HCT116 (cell line): ENCODE measurements at regions not wholly inside any gene's neighbourhood (a gene's known extent, or its start where the extent isn't known, plus 50 kb on each side); places are given as distances from the start of the nearest gene placed in this dataset.

Experiments
- ATAC-seq: fragments of 200-7000 bp; cut with Tn5 transposase; 2 replicates; pipeline ENCODE4 v1.9.1; 2020; ENCODE audit warnings: mild to moderate bottlenecking, moderate library complexity
- BruUV-seq: library from RNA; stranded (reverse); fragments of 400-500 nt; replicated peaks from 2 replicates; lab custom pipeline; 2021; lab: Mats Ljungman, UMichigan
- CTCF ChIA-PET: fragments of 300-600 bp; sonication (Branson Sonifier 250); formaldehyde crosslinking; loops from one replicate; lab custom pipeline; 2021; ENCODE audit warnings: antibody characterized with exemption; lab: Charles Lee
- POLR2A ChIA-PET: fragments of 300-600, 350-600 bp; sonication (Branson Sonifier 250); formaldehyde crosslinking; loops from one replicate; lab custom pipeline; 2021; ENCODE audit warnings: antibody characterized with exemption; lab: Charles Lee
- RAD21 ChIA-PET, 2 experiments: fragments of 300-600 bp; sonication (Branson Sonifier 250); formaldehyde crosslinking; loops; one replicate each; lab custom pipeline; 2023; ENCODE audit warnings: low total read pairs in 2 of 2; ENCODE audit not compliant: uncharacterized antibody in 2 of 2, unreplicated experiment in 2 of 2, low non-redundant PET in 1 of 2; lab: Charles Lee
- DNase-seq: peaks from one replicate; pipeline ENCODE4 v3.0.0-alpha.2; 2010; ENCODE audit warnings: low read depth, low spot score
- H2AFZ ChIP-seq: fragments of 200-600 bp; shearing (Covaris generic), sonication (generic); 2 replicates; pipeline ENCODE4 v1.6.1; 2017; ENCODE audit warnings: low read depth, mixed run types, mixed read lengths, antibody characterized with exemption, low read length; ENCODE audit not compliant: poor library complexity, severe bottlenecking
- H3K27ac ChIP-seq: 2 replicates; pipeline ENCODE4 v1.5.1; 2012; ENCODE audit warnings: low read depth, low read length
- H3K27me3 ChIP-seq: fragments of 200-600 bp; sonication (generic); 2 replicates; pipeline ENCODE4 v1.6.1; 2016; ENCODE audit warnings: mixed run types, low read length, mixed read lengths; ENCODE audit not compliant: insufficient read depth
- H3K36me3 ChIP-seq, 2 experiments: fragments of 200-500 bp in 1 of 2; fragments of 200-600 bp in 1 of 2; sonication (Bioruptor generic) in 1 of 2; sonication (generic) in 1 of 2; 2 replicates each; pipeline versions ENCODE4 v1.5.1 to v1.6.1; 2014 to 2016; ENCODE audit warnings: low read length in 2 of 2, inconsistent platforms in 1 of 2, mixed read lengths in 1 of 2, mixed run types in 1 of 2; ENCODE audit not compliant: insufficient read depth in 2 of 2, control insufficient read depth in 1 of 2
- H3K4me1 ChIP-seq, 2 experiments: fragments of 200-600 bp in 1 of 2; sonication (generic) in 1 of 2; 2 replicates each; pipeline versions ENCODE4 v1.5.1 to v1.6.1; 2012 to 2017; ENCODE audit warnings: low read length in 2 of 2, inconsistent platforms in 1 of 2, mild to moderate bottlenecking in 1 of 2, mixed read lengths in 1 of 2, mixed run types in 1 of 2, moderate library complexity in 1 of 2; ENCODE audit not compliant: insufficient read depth in 2 of 2, control insufficient read depth in 1 of 2
- H3K4me2 ChIP-seq: fragments of 200-600 bp; sonication (generic); 2 replicates; pipeline ENCODE4 v1.6.1; 2017; ENCODE audit warnings: mixed run types, low read length, mixed read lengths
- H3K4me3 ChIP-seq, 2 experiments: fragments of 200-600 bp in 1 of 2; sonication (generic) in 1 of 2; replicated peaks in 1 of 2; 2 replicates each; pipeline ENCODE4 v1.5.1; 2011 to 2016; ENCODE audit warnings: low read length in 2 of 2, control low read depth in 1 of 2, low read depth in 1 of 2, mild to moderate bottlenecking in 1 of 2, mixed read lengths in 1 of 2, mixed run types in 1 of 2
- H3K79me2 ChIP-seq: fragments of 200-600 bp; sonication (generic); 2 replicates; pipeline ENCODE4 v1.6.1; 2017; ENCODE audit warnings: mild to moderate bottlenecking, mixed run types, low read length, moderate library complexity, mixed read lengths; ENCODE audit not compliant: insufficient read depth
- H3K9ac ChIP-seq: fragments of 200-600 bp; sonication (generic); 2 replicates; pipeline ENCODE4 v1.6.1; 2016; ENCODE audit warnings: low read length, mixed read lengths
- H3K9me2 ChIP-seq: fragments of 200-600 bp; sonication (generic), shearing (Covaris generic); 2 replicates; pipeline ENCODE4 v1.6.1; 2017; ENCODE audit warnings: mixed run types, mild to moderate bottlenecking, moderate library complexity; ENCODE audit not compliant: insufficient read depth
- H3K9me3 ChIP-seq, 2 experiments: fragments of 200-500 bp in 1 of 2; fragments of 200-600 bp in 1 of 2; sonication (Bioruptor generic) in 1 of 2; sonication (generic) in 1 of 2; 2 replicates each; pipeline ENCODE4 v1.6.1; 2014 to 2017; ENCODE audit warnings: low read length in 2 of 2, mixed read lengths in 2 of 2, inconsistent platforms in 1 of 2, low read depth in 1 of 2, mild to moderate bottlenecking in 1 of 2, mixed run types in 1 of 2, moderate library complexity in 1 of 2; ENCODE audit not compliant: control insufficient read depth in 1 of 2, insufficient read depth in 1 of 2
- H4K20me1 ChIP-seq: fragments of 200-600 bp; sonication (generic), shearing (Covaris generic); 2 replicates; pipeline ENCODE4 v1.6.1; 2017; ENCODE audit warnings: mixed run types, mild to moderate bottlenecking, moderate library complexity; ENCODE audit not compliant: insufficient read depth
- CEBPB ChIP-seq: IDR thresholded peaks from 2 replicates; pipeline ENCODE4 v1.6.1; 2012; ENCODE audit warnings: low read depth
- EGR1 ChIP-seq: IDR thresholded peaks from 2 replicates; pipeline ENCODE4 v1.6.1; 2012; ENCODE audit warnings: low read depth
- ELF1 ChIP-seq: IDR thresholded peaks from 2 replicates; pipeline ENCODE4 v1.6.1; 2012; ENCODE audit warnings: low read depth, borderline replicate concordance
- EZH2 ChIP-seq: fragments of 200-600 bp; sonication (generic); IDR thresholded peaks from 2 replicates; pipeline ENCODE4 v1.6.1; 2017; ENCODE audit warnings: antibody characterized with exemption, mixed run types
- EZH2phosphoT487 ChIP-seq: fragments of 200-600 bp; IDR thresholded peaks from 2 replicates; pipeline ENCODE4 v1.6.1; 2018; ENCODE audit warnings: antibody characterized with exemption, borderline replicate concordance
- JUND ChIP-seq: IDR thresholded peaks from 2 replicates; pipeline ENCODE4 v1.6.1; 2012
- POLR2A ChIP-seq: IDR thresholded peaks from 2 replicates; pipeline ENCODE4 v1.7.0; 2011; ENCODE audit warnings: borderline replicate concordance; ENCODE audit not compliant: insufficient read depth, insufficient read length; ENCODE audit errors: extremely low read depth
- POLR2AphosphoS5 ChIP-seq: IDR thresholded peaks from 2 replicates; pipeline ENCODE4 v1.6.1; 2011; ENCODE audit warnings: mild to moderate bottlenecking, low read depth, low read length, moderate library complexity
- RAD21 ChIP-seq: IDR thresholded peaks from 2 replicates; pipeline ENCODE4 v1.6.1; 2012; ENCODE audit warnings: low read depth, mild to moderate bottlenecking
- SIN3A ChIP-seq: IDR thresholded peaks from 2 replicates; pipeline ENCODE4 v1.6.1; 2012; ENCODE audit warnings: low read depth
- SP1 ChIP-seq: IDR thresholded peaks from 2 replicates; pipeline ENCODE4 v1.6.1; 2012; ENCODE audit warnings: low read depth
- YY1 ChIP-seq: IDR thresholded peaks from 2 replicates; pipeline ENCODE4 v1.6.1; 2011; ENCODE audit warnings: low read length, low read depth, moderate library complexity, mild to moderate bottlenecking; ENCODE audit not compliant: insufficient replicate concordance; ENCODE audit errors: extremely low read depth
- ZFX ChIP-seq: fragments of 450-650 bp; IDR thresholded peaks from 2 replicates; pipeline ENCODE4 v1.6.1; 2017
- ZNF274 ChIP-seq: fragments of 200-500 bp; sonication (Bioruptor generic); IDR thresholded peaks from 2 replicates; pipeline ENCODE4 v1.6.1; 2014; ENCODE audit warnings: mild to moderate bottlenecking, low read depth, low read length, inconsistent platforms
- intact Hi-C: fragments of 100-400 bp; cut with micrococcal nuclease; formaldehyde crosslinking; loops from 2 replicates; pipeline ENCODE4 v1.10.0; 2022
- TF ChIP-seq, protein P1 (sequence below): IDR thresholded peaks from 2 replicates; pipeline ENCODE4 v1.6.1; 2012
- TF ChIP-seq, protein P2 (sequence below): IDR thresholded peaks from 2 replicates; pipeline ENCODE4 v1.6.1; 2012; ENCODE audit warnings: low read depth
- TF ChIP-seq, protein P3 (sequence below): IDR thresholded peaks from 2 replicates; pipeline ENCODE4 v1.6.1; 2011; ENCODE audit warnings: mild to moderate bottlenecking, low read length, moderate library complexity; ENCODE audit not compliant: insufficient replicate concordance; ENCODE audit errors: extremely low read depth
- TF ChIP-seq, protein P4 (sequence below), 3 experiments: fragments of 200-600 bp in 1 of 3; sonication (generic) in 1 of 3; IDR thresholded peaks in 2 of 3; conservative IDR thresholded peaks in 1 of 3; 2 replicates each; pipeline ENCODE4 v1.5.1; 2012 to 2017; ENCODE audit warnings: low read depth in 2 of 3, low read length in 2 of 3, antibody characterized with exemption in 1 of 3, borderline replicate concordance in 1 of 3, control low read depth in 1 of 3, mild to moderate bottlenecking in 1 of 3, mixed read lengths in 1 of 3, mixed run types in 1 of 3, moderate library complexity in 1 of 3; ENCODE audit not compliant: insufficient read depth in 1 of 3
- TF ChIP-seq, protein P5 (sequence below): IDR thresholded peaks from 2 replicates; pipeline ENCODE4 v1.6.1; 2012

DNA sequence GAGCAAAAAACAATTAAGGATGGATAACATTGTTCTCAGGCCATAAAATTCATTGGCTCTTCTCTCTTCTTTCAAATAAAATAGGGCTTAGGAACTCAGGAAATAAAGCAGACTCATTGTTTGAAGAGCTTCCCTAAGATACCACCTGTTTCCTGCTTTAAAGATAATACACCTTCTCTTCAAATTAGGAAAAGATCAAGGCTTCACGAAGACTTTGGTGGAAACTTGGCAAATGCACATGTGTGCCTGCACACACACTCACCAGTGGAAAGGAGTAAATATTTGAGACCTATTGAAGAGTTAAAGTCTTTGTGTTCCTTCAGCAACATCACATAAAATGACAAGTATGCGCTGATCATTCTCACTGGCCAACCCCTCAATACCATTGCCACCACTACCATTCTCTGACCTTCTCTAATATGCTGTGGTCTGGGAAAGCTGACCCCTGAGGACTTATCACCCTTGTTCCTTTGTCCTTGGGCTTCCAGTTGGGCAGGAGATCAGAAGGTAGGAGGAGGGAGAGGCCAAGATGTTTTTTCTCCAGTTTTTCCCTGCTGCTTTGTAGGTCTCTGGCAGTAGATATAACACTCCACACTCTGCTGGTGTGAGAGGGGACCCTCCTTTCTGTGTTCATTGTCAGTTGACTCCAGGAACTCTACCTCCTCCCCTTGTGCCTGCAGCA is 53.5 kb upstream of the SPOPL start:
- Histone ChIP-seq H3K36me3 (no peaks in the 10 kb centered on the region), H3K27me3 (no peaks in the 10 kb centered on the region), H3K27ac (no peak overlapping the region), H3K4me1 (no peaks in the 10 kb centered on the region), H4K20me1 (no peaks in the 10 kb centered on the region), H3K4me2 (no peak overlapping the region), H3K9ac (no peak overlapping the region), H3K79me2 (no peaks in the 10 kb centered on the region), H3K4me3 (no peak overlapping the region), H3K9me2 (no peaks in the 10 kb centered on the region), H2AFZ (no peak overlapping the region), H3K9me3 (no peaks in the 10 kb centered on the region)
- RAD21 ChIA-PET = no interaction called here
- intact Hi-C loops = no loop called here
- no TSS peak for BruUV-seq
- CTCF ChIA-PET = no interaction called here
- POLR2A ChIA-PET = no interaction called here
- ATAC-seq (no peak), DNase-seq (no peak)
- no peak for TF ChIP-seq YY1
- TF ChIP-seq ZFX = no peak
- no peak for TF ChIP-seq JUND
- no peak for TF ChIP-seq EZH2phosphoT487
- TF ChIP-seq EZH2 = no peak
- no peak for TF ChIP-seq ELF1
- TF ChIP-seq, protein P1, sequence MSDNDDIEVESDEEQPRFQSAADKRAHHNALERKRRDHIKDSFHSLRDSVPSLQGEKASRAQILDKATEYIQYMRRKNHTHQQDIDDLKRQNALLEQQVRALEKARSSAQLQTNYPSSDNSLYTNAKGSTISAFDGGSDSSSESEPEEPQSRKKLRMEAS = no peak
- TF ChIP-seq, protein P2, sequence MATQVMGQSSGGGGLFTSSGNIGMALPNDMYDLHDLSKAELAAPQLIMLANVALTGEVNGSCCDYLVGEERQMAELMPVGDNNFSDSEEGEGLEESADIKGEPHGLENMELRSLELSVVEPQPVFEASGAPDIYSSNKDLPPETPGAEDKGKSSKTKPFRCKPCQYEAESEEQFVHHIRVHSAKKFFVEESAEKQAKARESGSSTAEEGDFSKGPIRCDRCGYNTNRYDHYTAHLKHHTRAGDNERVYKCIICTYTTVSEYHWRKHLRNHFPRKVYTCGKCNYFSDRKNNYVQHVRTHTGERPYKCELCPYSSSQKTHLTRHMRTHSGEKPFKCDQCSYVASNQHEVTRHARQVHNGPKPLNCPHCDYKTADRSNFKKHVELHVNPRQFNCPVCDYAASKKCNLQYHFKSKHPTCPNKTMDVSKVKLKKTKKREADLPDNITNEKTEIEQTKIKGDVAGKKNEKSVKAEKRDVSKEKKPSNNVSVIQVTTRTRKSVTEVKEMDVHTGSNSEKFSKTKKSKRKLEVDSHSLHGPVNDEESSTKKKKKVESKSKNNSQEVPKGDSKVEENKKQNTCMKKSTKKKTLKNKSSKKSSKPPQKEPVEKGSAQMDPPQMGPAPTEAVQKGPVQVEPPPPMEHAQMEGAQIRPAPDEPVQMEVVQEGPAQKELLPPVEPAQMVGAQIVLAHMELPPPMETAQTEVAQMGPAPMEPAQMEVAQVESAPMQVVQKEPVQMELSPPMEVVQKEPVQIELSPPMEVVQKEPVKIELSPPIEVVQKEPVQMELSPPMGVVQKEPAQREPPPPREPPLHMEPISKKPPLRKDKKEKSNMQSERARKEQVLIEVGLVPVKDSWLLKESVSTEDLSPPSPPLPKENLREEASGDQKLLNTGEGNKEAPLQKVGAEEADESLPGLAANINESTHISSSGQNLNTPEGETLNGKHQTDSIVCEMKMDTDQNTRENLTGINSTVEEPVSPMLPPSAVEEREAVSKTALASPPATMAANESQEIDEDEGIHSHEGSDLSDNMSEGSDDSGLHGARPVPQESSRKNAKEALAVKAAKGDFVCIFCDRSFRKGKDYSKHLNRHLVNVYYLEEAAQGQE = no peak
- no peak for TF ChIP-seq SIN3A
- TF ChIP-seq, protein P3, sequence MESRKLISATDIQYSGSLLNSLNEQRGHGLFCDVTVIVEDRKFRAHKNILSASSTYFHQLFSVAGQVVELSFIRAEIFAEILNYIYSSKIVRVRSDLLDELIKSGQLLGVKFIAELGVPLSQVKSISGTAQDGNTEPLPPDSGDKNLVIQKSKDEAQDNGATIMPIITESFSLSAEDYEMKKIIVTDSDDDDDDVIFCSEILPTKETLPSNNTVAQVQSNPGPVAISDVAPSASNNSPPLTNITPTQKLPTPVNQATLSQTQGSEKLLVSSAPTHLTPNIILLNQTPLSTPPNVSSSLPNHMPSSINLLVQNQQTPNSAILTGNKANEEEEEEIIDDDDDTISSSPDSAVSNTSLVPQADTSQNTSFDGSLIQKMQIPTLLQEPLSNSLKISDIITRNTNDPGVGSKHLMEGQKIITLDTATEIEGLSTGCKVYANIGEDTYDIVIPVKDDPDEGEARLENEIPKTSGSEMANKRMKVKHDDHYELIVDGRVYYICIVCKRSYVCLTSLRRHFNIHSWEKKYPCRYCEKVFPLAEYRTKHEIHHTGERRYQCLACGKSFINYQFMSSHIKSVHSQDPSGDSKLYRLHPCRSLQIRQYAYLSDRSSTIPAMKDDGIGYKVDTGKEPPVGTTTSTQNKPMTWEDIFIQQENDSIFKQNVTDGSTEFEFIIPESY = no peak
- TF ChIP-seq EGR1 = no peak
- TF ChIP-seq, protein P4, sequence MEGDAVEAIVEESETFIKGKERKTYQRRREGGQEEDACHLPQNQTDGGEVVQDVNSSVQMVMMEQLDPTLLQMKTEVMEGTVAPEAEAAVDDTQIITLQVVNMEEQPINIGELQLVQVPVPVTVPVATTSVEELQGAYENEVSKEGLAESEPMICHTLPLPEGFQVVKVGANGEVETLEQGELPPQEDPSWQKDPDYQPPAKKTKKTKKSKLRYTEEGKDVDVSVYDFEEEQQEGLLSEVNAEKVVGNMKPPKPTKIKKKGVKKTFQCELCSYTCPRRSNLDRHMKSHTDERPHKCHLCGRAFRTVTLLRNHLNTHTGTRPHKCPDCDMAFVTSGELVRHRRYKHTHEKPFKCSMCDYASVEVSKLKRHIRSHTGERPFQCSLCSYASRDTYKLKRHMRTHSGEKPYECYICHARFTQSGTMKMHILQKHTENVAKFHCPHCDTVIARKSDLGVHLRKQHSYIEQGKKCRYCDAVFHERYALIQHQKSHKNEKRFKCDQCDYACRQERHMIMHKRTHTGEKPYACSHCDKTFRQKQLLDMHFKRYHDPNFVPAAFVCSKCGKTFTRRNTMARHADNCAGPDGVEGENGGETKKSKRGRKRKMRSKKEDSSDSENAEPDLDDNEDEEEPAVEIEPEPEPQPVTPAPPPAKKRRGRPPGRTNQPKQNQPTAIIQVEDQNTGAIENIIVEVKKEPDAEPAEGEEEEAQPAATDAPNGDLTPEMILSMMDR (IDR thresholded peaks at IDR 0.05 in 2 of 3, conservative IDR thresholded peaks at IDR 0.05 in 1 of 3; ENCODE audit: borderline replicate concordance in 1 of 3, insufficient read depth in 1 of 3, low read depth in 2 of 3, low read length in 2 of 3) = no peak
- TF ChIP-seq POLR2AphosphoS5 = no peak
- TF ChIP-seq CEBPB = no peak
- no peak for TF ChIP-seq RAD21
- TF ChIP-seq, protein P5, sequence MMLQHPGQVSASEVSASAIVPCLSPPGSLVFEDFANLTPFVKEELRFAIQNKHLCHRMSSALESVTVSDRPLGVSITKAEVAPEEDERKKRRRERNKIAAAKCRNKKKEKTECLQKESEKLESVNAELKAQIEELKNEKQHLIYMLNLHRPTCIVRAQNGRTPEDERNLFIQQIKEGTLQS = no peak
- TF ChIP-seq SP1 = no peak
- TF ChIP-seq ZNF274 = no peak
- TF ChIP-seq POLR2A = no peak
